ENCODE measurements at regions not wholly inside any gene's neighbourhood (a gene's known extent, or its start where the extent isn't known, plus 50 kb on each side); places are given as distances from the start of the nearest gene placed in this dataset.
"Not testable (repeated sequence)": the region's sequence is repeated elsewhere in the genome, so short reads cannot be mapped to it uniquely, and the experiment has no call there.

GRCh38 chr2:132282911-132283310 is 121.2 kb upstream of the ANKRD30BL start:
- no peak for FAIRE-seq
- no peak overlapping the region for H2AFZ ChIP-seq (ENCODE audit: control insufficient read depth, low read length)

GRCh38 chr2:132286289-132286911 is 124.6 kb upstream of the ANKRD30BL start:
- FAIRE-seq; H3K4me3 ChIP-seq (ENCODE audit: control insufficient read depth in 2 of 3, extremely low read depth in 1 of 3, insufficient read depth in 2 of 3, low read depth in 1 of 3, low read length in 3 of 3); H3K9ac ChIP-seq (ENCODE audit: control insufficient read depth, extremely low read depth, insufficient read depth, low read length); H3K79me2 ChIP-seq (ENCODE audit: control insufficient read depth, insufficient read depth, low read length); dilution Hi-C loops (cut with MboI; ENCODE audit: extremely low pct_ligation_motif_present, low sequenced_read_pairs); H3K4me2 ChIP-seq (ENCODE audit: control insufficient read depth, extremely low read depth, insufficient read depth, low read depth, low read length); H3K9me1 ChIP-seq (ENCODE audit: control insufficient read depth, extremely low read depth, insufficient read depth, low read length); H3K27me3 ChIP-seq (ENCODE audit: control insufficient read depth, extremely low read depth, insufficient read depth, low read length); H2AFZ ChIP-seq (ENCODE audit: control insufficient read depth, low read length); H3K4me1 ChIP-seq (ENCODE audit: control insufficient read depth, extremely low read depth, insufficient read depth, low read length); H3K36me3 ChIP-seq (ENCODE audit: control insufficient read depth in 2 of 2, extremely low read depth in 1 of 2, insufficient read depth in 2 of 2, low read length in 2 of 2); H3K9me3 ChIP-seq (ENCODE audit: control insufficient read depth, low read depth, low read length); H3K27ac ChIP-seq (ENCODE audit: control insufficient read depth, insufficient read depth, low read length); H4K20me1 ChIP-seq (ENCODE audit: control insufficient read depth, extremely low read depth, insufficient read depth, low read length); DNase-seq (ENCODE audit: low read depth, low spot score): not testable (repeated sequence)

More at GRCh38 chr2:132282911-132283310, 121.2 kb upstream of the ANKRD30BL start:
- dilution Hi-C loops (cut with MboI; ENCODE audit: extremely low pct_ligation_motif_present, low sequenced_read_pairs) = no loop called here
- Histone ChIP-seq H3K4me3 (ENCODE audit: control insufficient read depth in 2 of 3, extremely low read depth in 1 of 3, insufficient read depth in 2 of 3, low read depth in 1 of 3, low read length in 3 of 3) (no peak overlapping the region), H4K20me1 (ENCODE audit: control insufficient read depth, extremely low read depth, insufficient read depth, low read length) (no peaks in the 10 kb centered on the region), H3K9me3 (ENCODE audit: control insufficient read depth, low read depth, low read length) (peaks cover 1% of the 10 kb centered on the region), H3K9me1 (ENCODE audit: control insufficient read depth, extremely low read depth, insufficient read depth, low read length) (no peaks in the 10 kb centered on the region), H3K79me2 (ENCODE audit: control insufficient read depth, insufficient read depth, low read length) (no peaks in the 10 kb centered on the region), H3K4me1 (ENCODE audit: control insufficient read depth, extremely low read depth, insufficient read depth, low read length) (no peaks in the 10 kb centered on the region), H3K9ac (ENCODE audit: control insufficient read depth, extremely low read depth, insufficient read depth, low read length) (no peak overlapping the region), H3K27me3 (ENCODE audit: control insufficient read depth, extremely low read depth, insufficient read depth, low read length) (no peaks in the 10 kb centered on the region), H3K27ac (ENCODE audit: control insufficient read depth, insufficient read depth, low read length) (no peak overlapping the region), H3K36me3 (ENCODE audit: control insufficient read depth in 2 of 2, extremely low read depth in 1 of 2, insufficient read depth in 2 of 2, low read length in 2 of 2) (no peaks in the 10 kb centered on the region), H3K4me2 (ENCODE audit: control insufficient read depth, extremely low read depth, insufficient read depth, low read depth, low read length) (no peak overlapping the region)
- TF ChIP-seq CTCF (optimal IDR thresholded peaks at IDR 0.05 in 1 of 3, IDR thresholded peaks at IDR 0.05 in 1 of 3, conservative IDR thresholded peaks at IDR 0.05 in 1 of 3; ENCODE audit: extremely low read depth in 1 of 3, insufficient read depth in 2 of 3, low read length in 3 of 3) = no peak
- no peak for TF ChIP-seq EZH2 (IDR thresholded peaks at IDR 0.05; ENCODE audit: low read length)
- DNase-seq (ENCODE audit: low read depth, low spot score) = no peak

GRCh38 chr2:132287910-132288309 is 126.2 kb upstream of the ANKRD30BL start:
- H3K27me3 ChIP-seq (ENCODE audit: control insufficient read depth, extremely low read depth, insufficient read depth, low read length); FAIRE-seq; H3K9me1 ChIP-seq (ENCODE audit: control insufficient read depth, extremely low read depth, insufficient read depth, low read length); H3K4me1 ChIP-seq (ENCODE audit: control insufficient read depth, extremely low read depth, insufficient read depth, low read length); H3K36me3 ChIP-seq (ENCODE audit: control insufficient read depth in 2 of 2, extremely low read depth in 1 of 2, insufficient read depth in 2 of 2, low read length in 2 of 2); H3K79me2 ChIP-seq (ENCODE audit: control insufficient read depth, insufficient read depth, low read length); H3K4me2 ChIP-seq (ENCODE audit: control insufficient read depth, extremely low read depth, insufficient read depth, low read depth, low read length); H3K9ac ChIP-seq (ENCODE audit: control insufficient read depth, extremely low read depth, insufficient read depth, low read length); H3K4me3 ChIP-seq (ENCODE audit: control insufficient read depth in 2 of 3, extremely low read depth in 1 of 3, insufficient read depth in 2 of 3, low read depth in 1 of 3, low read length in 3 of 3); H3K27ac ChIP-seq (ENCODE audit: control insufficient read depth, insufficient read depth, low read length); DNase-seq (ENCODE audit: low read depth, low spot score); H3K9me3 ChIP-seq (ENCODE audit: control insufficient read depth, low read depth, low read length); H2AFZ ChIP-seq (ENCODE audit: control insufficient read depth, low read length); H4K20me1 ChIP-seq (ENCODE audit: control insufficient read depth, extremely low read depth, insufficient read depth, low read length); dilution Hi-C loops (cut with MboI; ENCODE audit: extremely low pct_ligation_motif_present, low sequenced_read_pairs): not testable (repeated sequence)

GRCh38 chr2:132289138-132289537 is 127.4 kb upstream of the ANKRD30BL start:
- H3K4me3 ChIP-seq (ENCODE audit: control insufficient read depth in 2 of 3, extremely low read depth in 1 of 3, insufficient read depth in 2 of 3, low read depth in 1 of 3, low read length in 3 of 3); H3K9me1 ChIP-seq (ENCODE audit: control insufficient read depth, extremely low read depth, insufficient read depth, low read length); H3K79me2 ChIP-seq (ENCODE audit: control insufficient read depth, insufficient read depth, low read length); H2AFZ ChIP-seq (ENCODE audit: control insufficient read depth, low read length); H3K9me3 ChIP-seq (ENCODE audit: control insufficient read depth, low read depth, low read length); dilution Hi-C loops (cut with MboI; ENCODE audit: extremely low pct_ligation_motif_present, low sequenced_read_pairs); H4K20me1 ChIP-seq (ENCODE audit: control insufficient read depth, extremely low read depth, insufficient read depth, low read length); H3K27ac ChIP-seq (ENCODE audit: control insufficient read depth, insufficient read depth, low read length); H3K36me3 ChIP-seq (ENCODE audit: control insufficient read depth in 2 of 2, extremely low read depth in 1 of 2, insufficient read depth in 2 of 2, low read length in 2 of 2); H3K9ac ChIP-seq (ENCODE audit: control insufficient read depth, extremely low read depth, insufficient read depth, low read length); H3K4me2 ChIP-seq (ENCODE audit: control insufficient read depth, extremely low read depth, insufficient read depth, low read depth, low read length); H3K4me1 ChIP-seq (ENCODE audit: control insufficient read depth, extremely low read depth, insufficient read depth, low read length); H3K27me3 ChIP-seq (ENCODE audit: control insufficient read depth, extremely low read depth, insufficient read depth, low read length); FAIRE-seq; DNase-seq (ENCODE audit: low read depth, low spot score): not testable (repeated sequence)

Data from keratinocyte (primary cell).